ENCODE measurements at regions not wholly inside any gene's neighbourhood (a gene's known extent, or its start where the extent isn't known, plus 50 kb on each side); places are given as distances from the start of the nearest gene placed in this dataset.
A peak's percentile ranks its signal among the peaks of the same experiment; 100 is the strongest.

DNA sequence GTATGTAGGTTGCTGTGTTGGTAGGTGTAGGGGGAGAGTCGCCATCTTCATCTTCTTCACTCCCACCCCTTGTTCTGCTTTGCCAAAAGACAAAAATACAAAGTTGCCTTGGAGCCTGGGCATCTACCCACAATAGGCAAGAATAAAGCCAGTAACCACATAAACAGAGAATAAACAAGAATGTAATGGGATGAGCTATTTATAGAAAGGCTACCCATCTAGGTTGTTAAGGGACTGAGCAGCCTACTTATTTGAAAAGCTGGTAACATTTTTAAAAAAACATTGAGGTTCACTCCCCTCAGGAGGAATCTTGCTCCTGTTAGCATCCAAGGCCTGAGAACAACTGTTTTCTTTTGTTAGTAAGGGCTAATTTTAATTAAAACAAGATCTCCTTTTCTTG, 301.4 kb upstream of the STXBP5 start:
- TF ChIP-seq, protein P1, sequence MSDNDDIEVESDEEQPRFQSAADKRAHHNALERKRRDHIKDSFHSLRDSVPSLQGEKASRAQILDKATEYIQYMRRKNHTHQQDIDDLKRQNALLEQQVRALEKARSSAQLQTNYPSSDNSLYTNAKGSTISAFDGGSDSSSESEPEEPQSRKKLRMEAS (IDR thresholded peaks at IDR 0.05; ENCODE audit: low read depth, low read length), result 0 out of 2 replicates have a peak, but pooled peaks have one; percentile 0
- TF ChIP-seq, protein P2, sequence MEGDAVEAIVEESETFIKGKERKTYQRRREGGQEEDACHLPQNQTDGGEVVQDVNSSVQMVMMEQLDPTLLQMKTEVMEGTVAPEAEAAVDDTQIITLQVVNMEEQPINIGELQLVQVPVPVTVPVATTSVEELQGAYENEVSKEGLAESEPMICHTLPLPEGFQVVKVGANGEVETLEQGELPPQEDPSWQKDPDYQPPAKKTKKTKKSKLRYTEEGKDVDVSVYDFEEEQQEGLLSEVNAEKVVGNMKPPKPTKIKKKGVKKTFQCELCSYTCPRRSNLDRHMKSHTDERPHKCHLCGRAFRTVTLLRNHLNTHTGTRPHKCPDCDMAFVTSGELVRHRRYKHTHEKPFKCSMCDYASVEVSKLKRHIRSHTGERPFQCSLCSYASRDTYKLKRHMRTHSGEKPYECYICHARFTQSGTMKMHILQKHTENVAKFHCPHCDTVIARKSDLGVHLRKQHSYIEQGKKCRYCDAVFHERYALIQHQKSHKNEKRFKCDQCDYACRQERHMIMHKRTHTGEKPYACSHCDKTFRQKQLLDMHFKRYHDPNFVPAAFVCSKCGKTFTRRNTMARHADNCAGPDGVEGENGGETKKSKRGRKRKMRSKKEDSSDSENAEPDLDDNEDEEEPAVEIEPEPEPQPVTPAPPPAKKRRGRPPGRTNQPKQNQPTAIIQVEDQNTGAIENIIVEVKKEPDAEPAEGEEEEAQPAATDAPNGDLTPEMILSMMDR (IDR thresholded peaks at IDR 0.05; ENCODE audit: low read depth, low read length), result no peak
- no peak for TF ChIP-seq POLR2A (IDR thresholded peaks at IDR 0.05; ENCODE audit: extremely low read depth, insufficient read length)
